ENCODE measurements at regions not wholly inside any gene's neighbourhood (a gene's known extent, or its start where the extent isn't known, plus 50 kb on each side); places are given as distances from the start of the nearest gene placed in this dataset.

- no peaks in the 10 kb centered on the region for H3K36me3 ChIP-seq
- no peak overlapping the region for H3K27ac ChIP-seq
- WGBS, 5 donors: 61 to 79% (median 69%) methylated on average over 3 of the region's 3 CpGs
- H3K27me3 ChIP-seq (replicated peaks in 1 of 7): no peaks in the 10 kb centered on the region
- no peak overlapping the region for H3K4me3 ChIP-seq
- H3K4me1 ChIP-seq: no peaks in the 10 kb centered on the region
- intact Hi-C loops (cut with DNase I; ENCODE audit: low total_unique reads): no loop called here
- no peak for DNase-seq
- no peaks in the 10 kb centered on the region for H3K9me3 ChIP-seq
- TF ChIP-seq POLR2A (IDR thresholded peaks at IDR 0.05) (no peak), POLR2AphosphoS5 (IDR thresholded peaks at IDR 0.05) (no peak), CTCF (IDR thresholded peaks at IDR 0.05 in 8 of 11, conservative IDR thresholded peaks at IDR 0.05 in 3 of 11) (no peak)
Measured at GRCh38 chr5:117186751-117187150, 612.1 kb upstream of the SEMA6A start.

- H3K27ac ChIP-seq: no peak overlapping the region
- no peaks in the 10 kb centered on the region for H3K27me3 ChIP-seq (replicated peaks in 1 of 7)
- H3K9me3 ChIP-seq: no peaks in the 10 kb centered on the region
- intact Hi-C loops (cut with DNase I; ENCODE audit: low total_unique reads): no loop called here
- WGBS, 5 donors: 63 to 93% (median 81%) methylated on average over 2 of the region's 2 CpGs
- no peaks in the 10 kb centered on the region for H3K4me1 ChIP-seq
- H3K36me3 ChIP-seq: no peaks in the 10 kb centered on the region
- TF ChIP-seq POLR2AphosphoS5 (IDR thresholded peaks at IDR 0.05): no peak
- TF ChIP-seq POLR2A (IDR thresholded peaks at IDR 0.05): no peak
- no peak for TF ChIP-seq CTCF (IDR thresholded peaks at IDR 0.05 in 8 of 11, conservative IDR thresholded peaks at IDR 0.05 in 3 of 11)
- H3K4me3 ChIP-seq: no peak overlapping the region
- DNase-seq: no peak
Measured at GRCh38 chr5:117183326-117183725, 608.7 kb upstream of the SEMA6A start.

GRCh38 chr5:117182104-117182503 lies 607.5 kb upstream of the SEMA6A start:
- TF ChIP-seq POLR2AphosphoS5 (IDR thresholded peaks at IDR 0.05) (no peak), CTCF (IDR thresholded peaks at IDR 0.05 in 8 of 11, conservative IDR thresholded peaks at IDR 0.05 in 3 of 11) (no peak), POLR2A (IDR thresholded peaks at IDR 0.05) (no peak)
- H3K27me3 ChIP-seq (replicated peaks in 1 of 7): no peaks in the 10 kb centered on the region
- H3K4me1 ChIP-seq: no peaks in the 10 kb centered on the region
- H3K9me3 ChIP-seq: no peaks in the 10 kb centered on the region
- H3K36me3 ChIP-seq: no peaks in the 10 kb centered on the region
- intact Hi-C loops (cut with DNase I; ENCODE audit: low total_unique reads): no loop called here
- DNase-seq: no peak
- H3K27ac ChIP-seq: no peak overlapping the region
- WGBS, 5 donors: 84 to 95% (median 91%) methylated on average over 1 of the region's 1 CpG
- no peak overlapping the region for H3K4me3 ChIP-seq

GRCh38 chr5:117177302-117177701 lies 602.7 kb upstream of the SEMA6A start:
- TF ChIP-seq CTCF (IDR thresholded peaks at IDR 0.05 in 8 of 11, conservative IDR thresholded peaks at IDR 0.05 in 3 of 11) (no peak), POLR2AphosphoS5 (IDR thresholded peaks at IDR 0.05) (no peak), POLR2A (IDR thresholded peaks at IDR 0.05) (no peak)
- no peaks in the 10 kb centered on the region for H3K36me3 ChIP-seq
- H3K27me3 ChIP-seq (replicated peaks in 1 of 7): no peaks in the 10 kb centered on the region
- WGBS, 5 donors: 84 to 96% (median 91%) methylated on average over 1 of the region's 1 CpG
- H3K4me1 ChIP-seq: no peaks in the 10 kb centered on the region
- no peak overlapping the region for H3K27ac ChIP-seq
- intact Hi-C loops (cut with DNase I; ENCODE audit: low total_unique reads): no loop called here
- no peaks in the 10 kb centered on the region for H3K9me3 ChIP-seq
- H3K4me3 ChIP-seq: no peak overlapping the region
- DNase-seq: no peak

All from spleen (tissue), 11 donors.